Choroid plexus epithelial cell (primary cell): ENCODE measurements at regions not wholly inside any gene's neighbourhood (a gene's known extent, or its start where the extent isn't known, plus 50 kb on each side); places are given as distances from the start of the nearest gene placed in this dataset.
A peak's percentile ranks its signal among the peaks of the same experiment; 100 is the strongest.

Experiments used
- DNase-seq: peaks from one replicate; pipeline ENCODE4 v3.0.0-alpha.2; 2010; ENCODE audit warnings: low read depth
- H3K4me3 ChIP-seq: 2 replicates; pipeline ENCODE4 v1.5.1; 2011; ENCODE audit warnings: low read depth, mild to moderate bottlenecking, control low read depth, low read length, moderate library complexity
- CTCF ChIP-seq: conservative IDR thresholded peaks from 2 replicates; pipeline ENCODE4 v1.5.1; 2011; ENCODE audit warnings: low read depth, mild to moderate bottlenecking, control low read depth, inconsistent platforms, low read length, moderate library complexity

- DNase-seq: no peak
- no peak overlapping the region for H3K4me3 ChIP-seq
- TF ChIP-seq CTCF: no peak
Observed at GRCh38 chr3:25153561-25153960, 274.5 kb upstream of the RARB start.

DNA sequence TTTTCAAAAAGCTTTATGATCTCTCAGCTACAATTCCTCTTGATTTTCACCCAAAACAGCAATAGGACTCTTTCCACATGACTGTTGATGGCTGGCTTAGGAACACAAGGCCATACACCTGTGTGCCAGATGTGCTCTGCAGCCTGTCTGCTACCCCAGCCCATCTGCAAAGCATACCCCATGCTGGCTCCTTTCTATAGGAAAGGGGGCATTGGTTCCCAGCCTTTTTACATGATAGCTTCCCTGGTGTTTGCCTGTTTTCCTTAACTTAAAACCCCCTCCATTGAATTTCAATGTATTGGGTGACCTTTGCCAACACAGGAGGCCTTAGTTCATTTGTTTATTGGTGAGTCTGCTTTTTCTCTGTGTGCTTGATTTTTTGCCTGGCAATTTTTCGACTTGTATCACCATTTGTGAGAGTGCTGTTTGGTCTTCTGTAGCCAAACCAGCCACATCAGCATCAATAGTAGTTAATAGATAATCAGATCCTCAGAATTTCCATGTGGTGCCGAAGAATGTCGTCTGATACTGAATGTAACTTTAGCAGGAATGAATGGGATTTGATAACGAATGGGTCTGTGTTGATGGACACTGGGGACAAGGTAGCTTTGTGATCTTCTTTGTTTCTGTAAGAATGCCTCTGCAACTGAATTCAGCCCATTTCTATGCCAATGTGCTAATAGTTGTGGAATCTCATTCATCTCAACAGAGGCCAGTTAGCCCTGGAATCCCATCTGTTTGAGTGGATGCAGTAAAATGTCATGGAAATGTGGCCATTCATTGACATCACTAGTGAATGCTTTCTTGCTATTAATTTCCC lies 272.2 kb upstream of the RARB start:
- no peak for TF ChIP-seq CTCF
- peak; percentile 34 for DNase-seq
- no peak overlapping the region for H3K4me3 ChIP-seq

GRCh38 chr3:25156626-25157025 lies 271.4 kb upstream of the RARB start:
- TF ChIP-seq CTCF: no peak
- no peak overlapping the region for H3K4me3 ChIP-seq
- peak; percentile 92 for DNase-seq

GRCh38 chr3:25165306-25165705 lies 262.8 kb upstream of the RARB start:
- no peak for TF ChIP-seq CTCF
- H3K4me3 ChIP-seq: no peak overlapping the region
- DNase-seq: no peak

DNA sequence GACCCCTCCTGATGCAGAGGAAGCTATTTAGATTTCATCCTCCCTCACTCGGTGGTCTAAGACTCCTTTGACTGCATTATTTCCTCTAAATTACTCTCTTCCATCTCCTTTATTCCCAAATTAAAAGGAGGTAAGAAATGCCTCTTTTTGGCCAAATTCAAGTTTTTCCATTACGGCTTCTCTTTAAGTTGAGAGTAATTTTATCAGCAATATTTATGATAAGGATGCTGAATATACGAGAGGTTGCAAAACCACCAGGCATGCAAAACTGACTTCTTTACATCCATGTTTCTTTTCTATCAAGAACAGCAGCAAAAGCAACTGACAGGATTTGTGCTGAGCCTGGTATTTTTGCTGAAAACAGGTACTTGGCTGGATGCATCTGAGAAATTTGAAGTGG lies 262.0 kb upstream of the RARB start:
- TF ChIP-seq CTCF: no peak
- no peak for DNase-seq

DNA sequence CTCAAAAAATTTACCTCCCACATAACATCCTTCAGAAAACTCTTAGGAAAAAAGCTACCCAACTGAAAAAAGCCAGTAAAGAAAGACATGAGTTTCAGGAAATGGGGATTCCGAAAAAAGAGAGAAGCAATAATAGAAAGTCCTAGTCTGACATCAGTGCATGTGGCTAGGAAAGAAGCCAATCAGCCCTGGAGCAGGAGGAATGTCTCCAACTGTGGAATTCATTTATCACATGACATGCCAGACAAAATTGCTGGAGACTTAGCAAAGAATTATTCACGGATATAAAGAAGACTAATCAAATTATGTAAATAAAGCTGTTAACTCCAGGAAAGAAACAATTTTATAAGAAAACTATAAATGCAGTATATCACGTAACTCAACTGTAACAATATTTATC lies 258.9 kb upstream of the RARB start:
- H3K4me3 ChIP-seq: no peak overlapping the region
- no peak for DNase-seq
- no peak for TF ChIP-seq CTCF

More for the DNA sequence above, 262.0 kb upstream of the RARB start:
- no peak overlapping the region for H3K4me3 ChIP-seq

DNA sequence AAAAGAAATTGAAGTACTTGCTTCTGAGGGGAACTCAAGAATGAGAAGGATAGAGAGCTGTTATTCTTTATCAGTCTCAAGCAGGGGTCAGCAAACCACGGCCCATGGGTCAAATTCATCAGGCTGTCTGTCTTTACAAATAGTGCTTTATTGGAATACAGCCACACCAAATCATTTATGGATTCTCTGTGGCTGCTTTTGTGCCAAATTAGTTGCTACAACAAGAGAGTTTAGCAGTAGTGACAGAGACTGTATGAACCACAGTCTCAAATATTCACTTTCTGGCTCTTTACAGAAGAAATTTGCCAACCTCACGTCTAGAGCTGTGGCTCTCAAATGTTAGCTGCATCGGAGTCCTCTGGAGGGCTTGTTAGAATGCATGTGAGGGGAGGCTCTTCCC lies 258.0 kb upstream of the RARB start:
- no peak overlapping the region for H3K4me3 ChIP-seq
- DNase-seq: no peak
- TF ChIP-seq CTCF: no peak
